HG03521 (cell line): ENCODE measurements at regions not wholly inside any gene's neighbourhood (a gene's known extent, or its start where the extent isn't known, plus 50 kb on each side); places are given as distances from the start of the nearest gene placed in this dataset.
"Not testable (repeated sequence)": the region's sequence is repeated elsewhere in the genome, so short reads cannot be mapped to it uniquely, and the experiment has no call there.

Experiments used
- ATAC-seq: cut with Tn5 transposase; IDR thresholded peaks from one replicate; pipeline ENCODE4 v1.9.1; 2021; ENCODE audit warnings: mild to moderate bottlenecking, moderate library complexity; ENCODE audit not compliant: unreplicated experiment

GRCh38 chr3:144499001-144499930, 527.6 kb downstream of the DIPK2A start:
- ATAC-seq: no peak

GRCh38 chr3:144501467-144501866, 529.8 kb downstream of the DIPK2A start:
- no peak for ATAC-seq

DNA sequence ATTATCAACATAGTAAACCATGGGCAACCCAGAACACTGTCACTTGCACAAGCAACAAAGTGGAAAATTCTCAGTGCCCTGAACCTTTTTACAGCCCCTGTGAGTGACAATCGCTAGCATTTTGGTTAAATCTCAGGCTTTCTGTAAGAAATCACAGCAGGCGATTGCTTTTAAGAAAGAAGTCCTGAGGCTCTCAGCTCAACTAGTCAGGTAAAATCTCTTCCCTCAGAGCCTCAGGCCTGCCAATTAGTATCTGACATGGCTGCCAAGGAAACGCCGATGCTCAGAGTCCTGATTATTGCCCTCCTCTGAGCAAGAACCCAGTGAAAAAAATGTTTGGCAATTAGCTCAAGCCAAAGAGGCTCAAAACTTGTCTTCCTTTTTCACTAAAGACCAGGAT, 530.8 kb downstream of the DIPK2A start:
- no peak for ATAC-seq

DNA sequence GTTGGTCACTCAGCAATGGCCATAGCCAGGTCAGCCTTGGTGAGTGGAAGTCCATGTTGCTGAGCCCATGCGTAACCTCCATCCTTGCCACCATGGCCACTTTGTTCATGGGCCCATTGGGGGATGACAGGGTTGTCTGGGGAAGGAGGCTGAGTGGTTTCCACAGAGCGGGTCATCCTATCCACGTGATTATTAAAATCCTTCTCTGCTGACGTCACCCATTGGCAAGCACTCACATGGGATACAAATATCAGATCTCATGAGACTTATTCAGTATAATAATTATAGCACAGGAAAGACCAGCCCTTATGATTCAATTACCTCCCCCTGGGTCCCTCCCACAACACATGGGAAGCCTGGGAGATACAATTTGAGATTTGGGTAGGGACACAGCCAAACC, 534.8 kb downstream of the DIPK2A start:
- ATAC-seq: not testable (repeated sequence)

DNA sequence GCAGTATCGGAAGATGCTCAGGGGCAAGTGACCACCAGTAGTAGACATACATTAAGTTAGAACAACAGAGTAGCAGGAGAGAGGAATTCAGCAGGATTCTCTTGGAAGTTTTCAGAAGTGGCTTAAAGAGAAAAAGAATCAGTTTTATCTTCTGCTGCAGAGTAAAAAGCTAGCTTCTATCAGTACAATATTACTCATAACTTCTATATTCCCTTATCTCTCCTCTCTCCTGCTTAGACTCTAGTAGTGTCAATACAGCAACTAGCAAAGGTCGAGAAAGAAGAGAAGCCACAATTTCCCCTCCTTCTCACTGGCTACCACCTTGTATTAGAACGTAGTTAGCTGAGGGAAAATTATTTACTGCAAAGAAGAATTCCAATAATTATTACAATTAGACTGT, 539.7 kb downstream of the DIPK2A start:
- no peak for ATAC-seq

GRCh38 chr3:144516026-144516425, 544.4 kb downstream of the DIPK2A start:
- no peak for ATAC-seq

DNA sequence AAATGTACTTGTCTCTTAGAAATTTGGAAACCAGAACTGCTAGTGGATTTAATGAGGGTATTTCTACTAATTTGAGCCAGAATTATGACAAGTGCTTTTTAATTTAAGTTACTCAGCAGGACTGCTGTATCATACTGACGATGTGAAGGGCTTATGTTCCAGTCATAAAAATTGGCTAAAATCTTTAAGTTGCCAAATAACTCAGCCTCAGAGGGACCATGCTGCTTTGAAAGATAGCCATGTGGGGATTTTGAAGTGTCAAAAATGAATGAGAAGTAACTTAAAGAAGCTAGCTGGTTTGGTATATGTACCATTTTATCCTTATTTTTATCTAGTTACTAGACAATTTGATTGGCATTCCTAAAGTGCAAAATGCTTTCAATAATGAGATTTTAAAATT, 545.0 kb downstream of the DIPK2A start:
- no peak for ATAC-seq

- ATAC-seq: no peak
These were observed 549.5 kb downstream of the DIPK2A start for GRCh38 chr3:144521131-144521530.

- ATAC-seq: no peak
These were observed 550.8 kb downstream of the DIPK2A start for GRCh38 chr3:144522456-144522855.

DNA sequence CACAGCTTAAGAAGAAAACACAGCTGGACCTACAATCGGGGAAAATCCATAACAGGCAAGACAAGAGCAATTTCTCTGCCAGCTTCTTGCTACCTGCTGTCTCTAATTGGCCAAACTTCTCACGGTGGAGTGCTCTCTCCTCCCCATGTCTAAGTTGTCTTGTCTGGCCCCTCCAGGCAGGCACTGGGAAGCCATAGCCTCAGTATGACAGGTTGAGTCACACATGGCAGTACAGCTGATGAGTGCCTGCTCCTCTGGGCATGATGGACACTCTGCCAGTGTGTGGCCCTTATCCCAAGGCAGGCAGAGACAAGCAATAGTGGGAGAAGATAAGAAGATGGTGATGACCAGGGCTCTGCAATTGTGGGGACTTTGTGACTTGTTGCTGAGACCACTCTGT, 551.8 kb downstream of the DIPK2A start:
- no peak for ATAC-seq

DNA sequence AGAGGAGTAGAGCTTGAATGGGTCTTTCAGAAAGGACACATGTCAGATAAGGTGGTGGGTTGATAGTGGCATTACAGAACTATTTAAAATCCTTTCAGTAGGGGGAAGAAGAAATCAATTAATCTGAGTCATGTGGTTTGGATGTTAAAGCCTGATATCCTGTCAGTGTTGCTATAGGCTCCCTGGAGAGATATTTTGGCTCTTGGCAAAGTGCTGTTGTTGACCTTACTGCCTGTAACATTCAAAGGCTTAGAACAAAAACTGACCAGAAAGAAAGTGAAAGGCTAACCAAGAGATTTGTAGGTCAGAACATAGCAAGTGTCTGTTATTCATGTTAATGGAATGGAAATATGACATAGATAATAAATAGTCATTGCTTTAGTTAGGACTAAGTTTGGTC, 552.9 kb downstream of the DIPK2A start:
- ATAC-seq: no peak

DNA sequence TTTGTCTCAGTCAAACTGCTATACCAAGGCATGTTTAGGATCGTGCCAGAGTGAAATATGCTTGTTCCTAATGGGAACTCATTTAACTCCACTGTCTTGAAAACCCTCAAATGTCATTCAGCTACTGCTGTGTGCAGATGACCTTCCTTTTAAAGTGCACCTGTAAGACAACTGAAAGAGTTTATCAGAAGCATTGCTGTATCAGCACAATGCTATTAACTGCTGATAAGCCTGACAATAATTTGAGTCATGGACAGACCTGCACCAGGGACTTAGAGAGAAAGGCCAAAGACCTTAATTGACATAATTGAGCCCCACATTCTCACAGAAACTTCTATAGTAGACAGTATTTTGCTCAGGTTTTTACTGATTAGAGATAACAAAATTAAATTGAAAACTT, 557.9 kb downstream of the DIPK2A start:
- no peak for ATAC-seq

- no peak for ATAC-seq
These were observed 573.2 kb downstream of the DIPK2A start for GRCh38 chr3:144544871-144545270.

DNA sequence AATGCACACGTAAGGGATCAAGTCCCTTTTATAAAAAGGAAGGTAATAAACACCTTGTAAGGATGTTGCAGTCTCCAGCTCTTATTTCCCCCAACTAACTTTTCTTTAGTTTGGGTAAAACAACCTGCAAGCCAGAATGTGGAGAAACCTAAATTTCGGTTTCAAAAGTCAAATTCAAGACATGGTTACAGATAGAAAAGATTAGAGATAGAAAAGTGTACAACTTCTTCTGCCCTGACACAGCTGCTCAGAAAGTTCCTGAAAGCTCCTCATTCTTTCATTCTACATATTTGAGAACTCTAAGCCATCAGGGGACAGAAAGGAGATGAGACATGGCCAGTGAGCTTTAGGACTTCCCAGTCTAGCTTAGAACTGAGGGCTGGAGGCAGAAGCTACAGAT, 574.9 kb downstream of the DIPK2A start:
- no peak for ATAC-seq

DNA sequence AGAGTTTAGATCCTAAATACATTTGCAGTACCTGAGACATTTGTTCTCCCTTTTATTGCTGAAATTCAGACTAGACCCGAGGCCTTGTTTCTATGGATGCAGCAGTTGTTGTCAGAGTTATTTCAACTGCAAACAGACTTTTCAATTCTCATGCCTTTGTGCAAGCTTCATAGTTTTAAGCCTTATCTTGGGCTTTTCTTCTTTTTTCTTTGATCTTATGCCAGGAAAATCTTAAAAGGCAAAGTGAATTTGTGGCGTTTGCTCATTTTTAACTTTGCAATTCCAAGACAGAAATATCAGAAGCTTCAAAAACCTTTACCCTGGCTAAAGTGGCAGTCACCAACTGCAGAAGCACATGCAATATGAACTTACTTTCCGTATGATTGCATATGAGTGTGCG, 576.7 kb downstream of the DIPK2A start:
- ATAC-seq: no peak

DNA sequence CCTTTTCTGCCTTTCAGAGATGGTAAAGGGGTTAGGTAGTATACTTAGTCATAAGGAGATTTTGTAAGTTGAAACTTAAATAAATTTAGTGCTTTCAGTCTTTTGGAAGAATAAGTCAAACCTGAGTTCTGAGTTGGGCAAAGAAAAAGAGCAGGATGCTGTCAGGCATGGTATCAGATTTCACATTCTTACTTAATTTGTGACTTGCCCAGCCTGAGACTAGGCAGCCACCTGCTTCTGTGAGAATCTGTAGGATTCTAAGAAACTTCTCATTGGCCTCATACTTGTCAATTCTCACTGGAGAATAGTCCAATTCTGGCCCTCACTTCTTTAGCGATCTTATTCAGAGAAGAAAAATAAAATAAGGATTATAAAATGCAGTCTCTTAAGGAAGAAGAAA, 577.5 kb downstream of the DIPK2A start:
- ATAC-seq: no peak

DNA sequence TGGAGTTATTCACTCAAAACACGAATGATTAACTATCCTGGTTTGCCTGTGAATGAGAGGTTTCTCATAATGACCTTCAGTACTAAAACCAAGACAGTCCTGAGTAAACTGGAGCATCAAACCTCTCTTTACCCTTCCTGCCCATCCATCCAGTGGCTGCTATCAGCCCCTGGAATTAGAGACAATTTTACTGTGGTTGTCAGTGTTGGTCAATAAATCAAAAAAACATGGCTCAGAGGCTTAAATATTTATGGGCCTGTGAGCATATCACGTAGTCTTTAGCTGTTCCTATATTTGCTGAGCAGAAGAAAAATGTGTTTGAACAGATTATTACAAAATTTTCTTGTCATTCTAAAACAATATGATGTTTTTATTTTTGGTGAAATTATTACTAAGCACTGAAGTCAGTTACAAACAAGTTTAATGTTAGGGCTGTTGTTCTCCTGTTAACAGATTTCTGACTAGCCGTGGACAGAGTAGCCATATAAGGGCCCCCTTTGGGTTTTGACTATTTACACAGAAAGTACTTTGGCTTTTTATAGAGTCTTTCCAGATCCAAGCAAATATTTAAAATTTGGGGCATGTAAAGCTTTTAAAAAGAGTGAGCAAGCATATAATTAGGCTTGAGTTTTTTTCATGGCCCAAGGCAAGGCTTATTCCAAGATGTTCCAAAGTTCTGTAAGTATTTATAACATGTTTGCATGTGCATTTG, 580.9 kb downstream of the DIPK2A start:
- no peak for ATAC-seq

DNA sequence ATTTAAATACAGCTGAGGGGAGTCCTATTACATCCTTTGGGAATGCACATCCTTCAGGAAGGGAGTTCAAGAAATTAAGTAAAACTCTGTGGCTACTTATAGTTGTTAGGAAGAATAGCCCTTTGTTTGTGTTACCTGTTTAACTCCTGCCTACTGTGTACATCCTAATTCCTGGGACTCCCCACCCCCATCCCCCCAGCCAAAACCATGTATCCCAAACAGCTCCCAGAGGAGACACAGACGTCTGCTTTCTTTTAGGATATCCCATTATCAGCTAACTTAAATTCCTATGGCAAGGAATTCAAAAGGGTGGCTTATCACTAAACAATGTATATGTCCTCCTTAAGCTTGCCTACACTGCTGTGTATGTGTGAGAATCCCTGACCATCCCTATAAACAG, 581.7 kb downstream of the DIPK2A start:
- ATAC-seq: no peak

GRCh38 chr3:144554889-144555288, 583.3 kb downstream of the DIPK2A start:
- no peak for ATAC-seq

- peak; percentile 86 for ATAC-seq
These were observed 584.8 kb downstream of the DIPK2A start for GRCh38 chr3:144556392-144556791.

DNA sequence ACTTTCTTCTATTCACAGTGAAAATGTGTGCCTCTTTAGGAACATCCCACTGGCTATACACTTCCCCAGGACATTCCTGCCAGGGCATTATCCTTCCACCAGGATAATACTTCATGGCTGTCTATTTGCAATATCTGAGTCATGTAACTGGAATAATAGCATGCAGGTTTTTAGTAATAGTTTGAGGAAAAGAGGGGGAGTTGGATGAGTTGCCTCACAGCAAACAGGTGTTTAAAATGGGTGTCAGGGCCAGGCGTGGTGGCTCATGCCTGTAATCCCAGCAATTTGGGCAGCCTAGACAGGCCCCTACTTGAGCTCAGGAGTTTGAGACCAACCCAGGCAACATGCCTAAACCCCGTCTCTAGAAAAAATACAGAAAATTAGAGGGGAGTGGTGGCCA, 585.9 kb downstream of the DIPK2A start:
- ATAC-seq: no peak

DNA sequence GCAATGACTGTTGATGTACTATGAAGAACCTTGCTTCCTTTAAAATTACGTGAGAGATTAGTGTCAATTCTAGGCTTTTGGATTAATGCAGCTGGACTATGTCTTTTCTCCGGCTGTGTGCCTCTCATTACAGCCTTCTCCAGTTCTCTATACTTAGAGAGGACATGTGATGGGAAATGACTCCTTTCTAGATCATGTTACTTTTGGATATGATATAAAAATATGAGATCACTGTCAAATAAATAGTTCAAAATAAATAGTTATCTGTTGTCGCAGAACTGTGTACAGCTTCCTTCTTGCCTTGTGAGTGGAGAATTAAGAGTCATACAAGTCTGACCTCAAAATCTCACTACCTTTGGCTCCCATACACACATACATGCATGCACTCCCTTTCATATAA, 592.4 kb downstream of the DIPK2A start:
- no peak for ATAC-seq
